Ascending aorta (tissue), 2 donors: ENCODE measurements at regions not wholly inside any gene's neighbourhood (a gene's known extent, or its start where the extent isn't known, plus 50 kb on each side); places are given as distances from the start of the nearest gene placed in this dataset.

Source experiments
- DNase-seq, 2 donors: peaks; one replicate each; pipeline ENCODE4 v3.0.0-alpha.2; 2019; ENCODE audit warnings: low spot score in 2 of 2
- H3K27ac ChIP-seq, 2 donors: fragments of 200-600 bp; sonication (generic); one replicate each; pipeline ENCODE4 v1.5.1; 2016 to 2017; ENCODE audit warnings: mild to moderate bottlenecking in 1 of 2
- H3K27me3 ChIP-seq: fragments of 200-600 bp; sonication (generic); one replicate; pipeline ENCODE4 v1.5.1; 2017
- H3K36me3 ChIP-seq, 2 donors: fragments of 200-600 bp; sonication (generic); one replicate each; pipeline ENCODE4 v1.5.1; 2016
- H3K4me1 ChIP-seq, 2 donors: fragments of 200-600 bp; sonication (generic); one replicate each; pipeline ENCODE4 v1.5.1; 2016 to 2017; ENCODE audit warnings: mild to moderate bottlenecking in 1 of 2
- H3K4me3 ChIP-seq, 2 donors: fragments of 200-600 bp; sonication (generic); one replicate each; pipeline ENCODE4 v1.5.1; 2016 to 2017; ENCODE audit warnings: mild to moderate bottlenecking in 1 of 2
- H3K9me3 ChIP-seq, 2 donors: fragments of 200-600 bp; sonication (generic); one replicate each; pipeline ENCODE4 v1.5.1; 2016
- CTCF ChIP-seq, 3 experiments: fragments of 200-600 bp in 2 of 3; fragments of 450-650 bp in 1 of 3; sonication (generic) in 2 of 3; IDR thresholded peaks; one replicate each; pipeline ENCODE4 v1.5.1; 2016 to 2019; ENCODE audit warnings: antibody characterized with exemption in 3 of 3, mild to moderate bottlenecking in 1 of 3, moderate library complexity in 1 of 3
- intact Hi-C: fragments of 100-400 bp; cut with DNase I; formaldehyde crosslinking; loops from one replicate; pipeline ENCODE4 v1.15.1; 2023

GRCh38 chr2:402206-402605 is 114.3 kb upstream of the ALKAL2 start:
- TF ChIP-seq CTCF (IDR thresholded peaks at IDR 0.05): no peak
- no peaks in the 10 kb centered on the region for H3K4me1 ChIP-seq
- DNase-seq: no peak
- intact Hi-C loops: no loop called here
- no peaks in the 10 kb centered on the region for H3K27me3 ChIP-seq
- H3K36me3 ChIP-seq: no peaks in the 10 kb centered on the region
- H3K27ac ChIP-seq: no peak overlapping the region
- no peak overlapping the region for H3K4me3 ChIP-seq
- no peaks in the 10 kb centered on the region for H3K9me3 ChIP-seq

DNA sequence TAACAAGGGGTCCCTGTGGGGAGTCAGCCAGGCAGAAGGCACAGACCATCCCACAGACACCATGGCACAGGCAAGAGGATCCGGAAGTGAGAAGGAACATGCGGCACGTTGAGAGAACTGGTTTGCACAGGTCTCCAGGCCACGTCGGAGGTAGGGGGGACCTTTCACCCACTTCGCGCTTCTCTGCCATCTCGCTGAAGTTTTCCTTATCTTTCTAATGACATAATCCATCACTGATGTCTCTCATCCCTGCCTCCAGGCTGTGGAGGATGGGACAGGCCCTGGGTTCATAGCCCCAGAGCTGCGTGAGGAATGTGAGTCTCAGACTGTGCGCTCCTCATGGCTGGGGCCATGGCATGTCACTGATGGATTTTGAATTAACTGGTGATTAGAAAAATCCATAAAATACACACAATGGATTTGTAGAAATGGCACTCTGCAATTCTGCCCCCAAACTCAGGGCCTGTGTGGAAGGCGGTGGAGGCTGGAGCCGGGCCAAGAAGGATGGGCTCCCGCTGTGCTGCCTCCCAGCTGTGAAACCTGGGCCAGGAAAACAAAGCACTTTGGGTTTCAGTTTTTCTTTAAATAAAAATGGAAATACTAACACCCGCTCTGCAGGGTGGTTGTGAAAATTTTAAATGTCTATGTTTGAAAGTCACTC is 113.3 kb upstream of the ALKAL2 start:
- intact Hi-C loops: no loop called here
- H3K27me3 ChIP-seq: no peaks in the 10 kb centered on the region
- no peak for TF ChIP-seq CTCF (IDR thresholded peaks at IDR 0.05)
- H3K27ac ChIP-seq: no peak overlapping the region
- no peaks in the 10 kb centered on the region for H3K36me3 ChIP-seq
- H3K4me1 ChIP-seq: no peaks in the 10 kb centered on the region
- no peak overlapping the region for H3K4me3 ChIP-seq
- no peak for DNase-seq
- H3K9me3 ChIP-seq: no peaks in the 10 kb centered on the region

DNA sequence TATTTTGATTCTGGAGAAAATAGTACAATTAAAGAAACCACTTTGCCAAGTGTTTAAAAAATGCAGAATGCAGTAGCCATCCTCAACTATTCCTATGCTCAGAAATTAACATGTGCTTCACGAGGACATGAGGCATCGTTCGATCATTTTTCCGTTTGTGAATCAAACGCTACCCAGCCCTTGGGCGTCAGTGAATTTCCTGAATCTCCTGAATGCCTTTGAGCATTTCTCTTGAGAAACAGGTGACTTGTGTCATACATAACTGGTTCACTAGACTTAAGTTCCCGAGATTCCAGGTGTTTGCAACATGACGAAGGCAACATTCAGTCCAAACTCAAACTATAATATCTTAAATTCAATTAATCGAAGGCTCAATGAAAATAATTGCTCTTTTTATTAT is 110.0 kb upstream of the ALKAL2 start:
- intact Hi-C loops: no loop called here
- Histone ChIP-seq H3K9me3 (no peaks in the 10 kb centered on the region), H3K27me3 (no peaks in the 10 kb centered on the region), H3K4me1 (no peaks in the 10 kb centered on the region), H3K27ac (no peak overlapping the region), H3K4me3 (no peak overlapping the region), H3K36me3 (no peaks in the 10 kb centered on the region)
- TF ChIP-seq CTCF (IDR thresholded peaks at IDR 0.05): no peak
- DNase-seq: no peak

GRCh38 chr2:397521-397920 is 109.6 kb upstream of the ALKAL2 start:
- intact Hi-C loops: no loop called here
- Histone ChIP-seq H3K4me3 (no peak overlapping the region), H3K36me3 (no peaks in the 10 kb centered on the region), H3K9me3 (no peaks in the 10 kb centered on the region), H3K4me1 (no peaks in the 10 kb centered on the region), H3K27me3 (no peaks in the 10 kb centered on the region), H3K27ac (no peak overlapping the region)
- DNase-seq: no peak
- no peak for TF ChIP-seq CTCF (IDR thresholded peaks at IDR 0.05)

DNA sequence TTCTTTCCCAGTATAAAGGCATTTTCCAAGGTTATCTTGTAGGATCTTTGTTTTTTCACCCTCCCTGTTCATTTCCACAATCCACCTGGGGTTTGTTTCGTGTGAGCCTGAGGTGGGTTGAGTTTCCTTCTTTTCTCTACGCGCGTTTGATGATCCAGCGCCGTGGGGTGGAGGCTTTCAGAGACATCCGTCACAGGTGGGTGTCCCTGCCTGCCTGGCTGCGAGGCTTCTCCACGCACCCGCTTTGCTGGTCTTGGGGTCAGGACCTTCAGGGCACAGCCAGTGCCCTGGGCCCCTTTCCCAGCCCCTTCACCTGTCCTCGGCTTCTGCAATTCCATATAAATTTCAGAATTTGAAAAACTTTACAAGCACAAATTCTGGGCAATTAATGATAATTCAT is 109.0 kb upstream of the ALKAL2 start:
- no peaks in the 10 kb centered on the region for H3K27me3 ChIP-seq
- intact Hi-C loops: no loop called here
- TF ChIP-seq CTCF (IDR thresholded peaks at IDR 0.05): no peak
- no peaks in the 10 kb centered on the region for H3K4me1 ChIP-seq
- no peaks in the 10 kb centered on the region for H3K36me3 ChIP-seq
- no peaks in the 10 kb centered on the region for H3K9me3 ChIP-seq
- no peak overlapping the region for H3K4me3 ChIP-seq
- no peak overlapping the region for H3K27ac ChIP-seq
- no peak for DNase-seq

DNA sequence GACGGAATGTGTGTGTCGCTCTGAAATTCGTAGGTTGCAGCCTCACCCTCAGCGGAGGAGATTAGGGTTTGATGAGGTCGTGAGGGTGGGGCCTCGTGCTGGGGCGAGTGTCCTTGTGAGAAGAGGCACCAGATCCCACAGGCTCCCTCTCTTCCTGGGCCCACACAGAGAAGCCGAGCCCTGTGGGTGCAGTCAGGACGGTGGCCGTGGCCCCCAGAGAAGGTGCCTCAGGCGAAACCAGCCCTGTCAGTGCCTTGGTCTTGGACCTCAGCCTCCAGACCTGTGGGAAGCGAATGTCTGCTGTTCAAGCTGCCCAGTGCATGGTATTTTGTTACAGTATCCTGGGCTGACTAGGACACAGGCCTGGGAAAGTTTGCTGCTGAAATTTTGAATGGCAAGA is 108.0 kb upstream of the ALKAL2 start:
- no peaks in the 10 kb centered on the region for H3K9me3 ChIP-seq
- no peaks in the 10 kb centered on the region for H3K27me3 ChIP-seq
- intact Hi-C loops: no loop called here
- no peak for DNase-seq
- no peak overlapping the region for H3K4me3 ChIP-seq
- H3K36me3 ChIP-seq: no peaks in the 10 kb centered on the region
- TF ChIP-seq CTCF (IDR thresholded peaks at IDR 0.05): no peak
- no peaks in the 10 kb centered on the region for H3K4me1 ChIP-seq
- H3K27ac ChIP-seq: no peak overlapping the region
